IPS-NIHi11 (cell line): ENCODE measurements at regions not wholly inside any gene's neighbourhood (a gene's known extent, or its start where the extent isn't known, plus 50 kb on each side); places are given as distances from the start of the nearest gene placed in this dataset.
"Not testable (repeated sequence)": the region's sequence is repeated elsewhere in the genome, so short reads cannot be mapped to it uniquely, and the experiment has no call there.

Experiments used
- DNase-seq: peaks from one replicate; pipeline ENCODE4 v3.0.0; 2012; ENCODE audit warnings: mixed read lengths, low spot score

GRCh38 chr2:234723400-234723799, 226.5 kb upstream of the ARL4C start:
- no peak for DNase-seq

GRCh38 chr2:234722176-234722575, 225.3 kb upstream of the ARL4C start:
- no peak for DNase-seq

GRCh38 chr2:234719116-234719716, 222.3 kb upstream of the ARL4C start:
- no peak for DNase-seq

- DNase-seq = no peak
Measured at GRCh38 chr2:234716271-234716670, 219.4 kb upstream of the ARL4C start.

GRCh38 chr2:234715671-234716250, 218.9 kb upstream of the ARL4C start:
- DNase-seq = no peak

- no peak for DNase-seq
Measured at GRCh38 chr2:234714711-234715110, 217.8 kb upstream of the ARL4C start.

- DNase-seq = no peak
Measured at GRCh38 chr2:234712421-234712935, 215.6 kb upstream of the ARL4C start.

GRCh38 chr2:234711308-234711707, 214.4 kb upstream of the ARL4C start:
- no peak for DNase-seq

GRCh38 chr2:234710587-234710986, 213.7 kb upstream of the ARL4C start:
- peak; percentile 26 for DNase-seq

GRCh38 chr2:234710066-234710465, 213.2 kb upstream of the ARL4C start:
- DNase-seq = no peak

- no peak for DNase-seq
Measured at GRCh38 chr2:234708717-234709116, 211.8 kb upstream of the ARL4C start.

GRCh38 chr2:234708091-234708683, 211.3 kb upstream of the ARL4C start:
- DNase-seq = peak; percentile 49

GRCh38 chr2:234706086-234706485, 209.2 kb upstream of the ARL4C start:
- no peak for DNase-seq

GRCh38 chr2:234705108-234705507, 208.2 kb upstream of the ARL4C start:
- no peak for DNase-seq

GRCh38 chr2:234703258-234703657, 206.4 kb upstream of the ARL4C start:
- DNase-seq = no peak

- DNase-seq = no peak
Measured at GRCh38 chr2:234702731-234703225, 205.9 kb upstream of the ARL4C start.

GRCh38 chr2:234701841-234702240, 205.0 kb upstream of the ARL4C start:
- no peak for DNase-seq

- DNase-seq = no peak
Measured at GRCh38 chr2:234701421-234701820, 204.5 kb upstream of the ARL4C start.

- DNase-seq = no peak
Measured at GRCh38 chr2:234699456-234699855, 202.6 kb upstream of the ARL4C start.

- not testable (repeated sequence) for DNase-seq
Measured at GRCh38 chr2:234697300-234697876, 200.5 kb upstream of the ARL4C start.

- DNase-seq = no peak
Measured at GRCh38 chr2:234695981-234696380, 199.1 kb upstream of the ARL4C start.

- DNase-seq = no peak
Measured at GRCh38 chr2:234694244-234695013, 197.5 kb upstream of the ARL4C start.
